Loucy (cell line): ENCODE measurements at regions not wholly inside any gene's neighbourhood (a gene's known extent, or its start where the extent isn't known, plus 50 kb on each side); places are given as distances from the start of the nearest gene placed in this dataset.

Experiments used
- H2AFZ ChIP-seq: fragments of 200-600 bp; sonication (generic); 2 replicates; pipeline ENCODE4 v1.6.0; 2016; ENCODE audit warnings: antibody characterized with exemption, mild to moderate bottlenecking, low read length, moderate library complexity
- H3F3A ChIP-seq: fragments of 200-600 bp; 2 replicates; pipeline ENCODE4 v1.6.0; 2016; ENCODE audit warnings: antibody characterized with exemption, low read depth, mild to moderate bottlenecking
- H3K27me3 ChIP-seq: fragments of 200-600 bp; sonication (generic); 2 replicates; pipeline ENCODE4 v1.6.1; 2014; ENCODE audit warnings: low read length, mild to moderate bottlenecking; ENCODE audit not compliant: insufficient read depth, poor library complexity, severe bottlenecking
- H3K36me3 ChIP-seq: fragments of 200-600 bp; sonication (generic); 2 replicates; pipeline ENCODE4 v1.6.1; 2016; ENCODE audit warnings: low read length; ENCODE audit not compliant: insufficient read depth
- H3K4me1 ChIP-seq: fragments of 200-600 bp; sonication (generic); 2 replicates; pipeline ENCODE4 v1.5.1; 2014; ENCODE audit warnings: low read length, mild to moderate bottlenecking; ENCODE audit not compliant: insufficient read depth, poor library complexity, severe bottlenecking
- H3K4me2 ChIP-seq: fragments of 200-600 bp; sonication (generic); 2 replicates; pipeline ENCODE4 v1.6.0; 2014; ENCODE audit warnings: antibody characterized with exemption, low read length, low read depth, mild to moderate bottlenecking; ENCODE audit not compliant: poor library complexity, severe bottlenecking
- H3K4me3 ChIP-seq: fragments of 200-600 bp; sonication (generic); 2 replicates; pipeline ENCODE4 v1.5.1; 2014; ENCODE audit warnings: low read length, mild to moderate bottlenecking, mixed read lengths; ENCODE audit not compliant: poor library complexity, severe bottlenecking
- H3K79me2 ChIP-seq: fragments of 200-600 bp; sonication (generic); 2 replicates; pipeline ENCODE4 v1.6.1; 2014; ENCODE audit warnings: low read length; ENCODE audit not compliant: insufficient read depth
- H3K9ac ChIP-seq: fragments of 200-600 bp; sonication (generic); 2 replicates; pipeline ENCODE4 v1.6.0; 2014; ENCODE audit warnings: mild to moderate bottlenecking, low read depth, low read length, moderate library complexity; ENCODE audit not compliant: poor library complexity, severe bottlenecking
- H3K9me2 ChIP-seq: fragments of 200-600 bp; sonication (generic); replicated peaks from 2 replicates; pipeline ENCODE4 v1.6.1; 2016; ENCODE audit warnings: low read depth, low read length, mixed read lengths
- H3K9me3 ChIP-seq: fragments of 200-600 bp; sonication (generic); 2 replicates; pipeline ENCODE4 v1.6.1; 2014; ENCODE audit warnings: mild to moderate bottlenecking, antibody characterized with exemption, low read length, low read depth; ENCODE audit not compliant: insufficient read depth
- H4K20me1 ChIP-seq: fragments of 200-600 bp; sonication (generic); 2 replicates; pipeline ENCODE4 v1.6.0; 2014; ENCODE audit warnings: antibody characterized with exemption, low read length, mild to moderate bottlenecking; ENCODE audit not compliant: insufficient read depth, poor library complexity, severe bottlenecking
- EZH2phosphoT487 ChIP-seq: fragments of 200-600 bp; IDR thresholded peaks from 2 replicates; pipeline ENCODE4 v1.6.1; 2018; ENCODE audit warnings: antibody characterized with exemption, mild to moderate bottlenecking, moderate library complexity, borderline replicate concordance
- TF ChIP-seq, protein P1 (sequence below): fragments of 200-600 bp; sonication (generic); conservative IDR thresholded peaks from 2 replicates; pipeline ENCODE4 v1.5.1; 2014; ENCODE audit warnings: mild to moderate bottlenecking, antibody characterized with exemption, low read length

DNA sequence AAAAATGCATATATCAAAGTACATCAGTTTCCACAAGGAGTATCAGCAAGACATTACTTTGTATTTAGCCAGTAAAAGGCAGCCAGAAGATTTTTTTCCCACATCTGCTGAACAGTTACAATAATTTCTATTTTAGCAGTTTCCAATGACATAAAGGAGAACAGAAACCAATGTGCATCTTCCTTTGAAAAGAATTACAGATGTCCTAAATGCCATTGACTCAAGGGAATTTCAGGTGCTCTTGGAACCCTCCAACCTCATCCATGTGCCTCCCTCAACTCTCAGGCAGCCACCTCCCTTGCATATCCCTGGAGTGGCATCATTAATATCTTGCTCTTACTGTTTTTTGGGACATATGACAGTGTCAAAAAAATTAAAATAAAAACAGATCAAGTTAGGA lies 62.2 kb upstream of the ST8SIA1 start:
- Histone ChIP-seq H3K36me3 (no peaks in the 10 kb centered on the region), H4K20me1 (no peaks in the 10 kb centered on the region), H3K9ac (peak overlapping the region; percentile 29), H3K4me2 (peak overlapping the region; percentile 76), H3F3A (peaks cover 16% of the 10 kb centered on the region), H3K9me3 (peaks cover 4% of the 10 kb centered on the region; the same call in 1 of the 2 replicates), H3K4me1 (peaks cover 31% of the 10 kb centered on the region), H3K79me2 (no peaks in the 10 kb centered on the region), H3K4me3 (peak overlapping the region; percentile 61), H3K9me2 (no peaks in the 10 kb centered on the region), H2AFZ (no peak overlapping the region), H3K27me3 (no peaks in the 10 kb centered on the region)
- TF ChIP-seq, protein P1, sequence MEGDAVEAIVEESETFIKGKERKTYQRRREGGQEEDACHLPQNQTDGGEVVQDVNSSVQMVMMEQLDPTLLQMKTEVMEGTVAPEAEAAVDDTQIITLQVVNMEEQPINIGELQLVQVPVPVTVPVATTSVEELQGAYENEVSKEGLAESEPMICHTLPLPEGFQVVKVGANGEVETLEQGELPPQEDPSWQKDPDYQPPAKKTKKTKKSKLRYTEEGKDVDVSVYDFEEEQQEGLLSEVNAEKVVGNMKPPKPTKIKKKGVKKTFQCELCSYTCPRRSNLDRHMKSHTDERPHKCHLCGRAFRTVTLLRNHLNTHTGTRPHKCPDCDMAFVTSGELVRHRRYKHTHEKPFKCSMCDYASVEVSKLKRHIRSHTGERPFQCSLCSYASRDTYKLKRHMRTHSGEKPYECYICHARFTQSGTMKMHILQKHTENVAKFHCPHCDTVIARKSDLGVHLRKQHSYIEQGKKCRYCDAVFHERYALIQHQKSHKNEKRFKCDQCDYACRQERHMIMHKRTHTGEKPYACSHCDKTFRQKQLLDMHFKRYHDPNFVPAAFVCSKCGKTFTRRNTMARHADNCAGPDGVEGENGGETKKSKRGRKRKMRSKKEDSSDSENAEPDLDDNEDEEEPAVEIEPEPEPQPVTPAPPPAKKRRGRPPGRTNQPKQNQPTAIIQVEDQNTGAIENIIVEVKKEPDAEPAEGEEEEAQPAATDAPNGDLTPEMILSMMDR: no peak
- no peak for TF ChIP-seq EZH2phosphoT487

DNA sequence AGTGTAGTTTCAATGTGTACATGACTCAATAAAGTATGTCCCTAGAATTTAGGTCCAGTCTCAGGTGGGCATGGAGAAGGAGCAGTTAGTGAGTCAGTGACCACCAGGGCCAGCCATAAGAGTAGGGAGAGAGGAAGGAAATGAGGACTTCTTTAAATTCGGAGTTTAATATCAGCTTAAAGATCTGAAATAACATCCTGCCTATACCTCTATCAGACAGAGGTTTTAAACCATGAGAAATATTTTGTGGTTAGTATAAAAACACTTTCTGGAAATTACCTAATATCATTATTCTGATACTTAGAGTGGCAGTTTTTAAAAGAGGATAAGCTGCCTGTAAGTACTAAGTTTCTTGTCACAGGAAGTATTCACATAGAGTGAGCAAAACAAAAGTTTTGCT lies 61.7 kb upstream of the ST8SIA1 start:
- peaks cover 16% of the 10 kb centered on the region for H3F3A ChIP-seq
- H3K4me3 ChIP-seq: peak overlapping the region; percentile 61
- H3K4me2 ChIP-seq: peak overlapping the region; percentile 76
- H3K9me2 ChIP-seq: no peaks in the 10 kb centered on the region
- no peak overlapping the region for H2AFZ ChIP-seq
- TF ChIP-seq, protein P1: no peak
- TF ChIP-seq EZH2phosphoT487: no peak
- no peaks in the 10 kb centered on the region for H4K20me1 ChIP-seq
- H3K9ac ChIP-seq: peak overlapping the region; percentile 29
- H3K27me3 ChIP-seq: no peaks in the 10 kb centered on the region
- H3K9me3 ChIP-seq: peaks cover 4% of the 10 kb centered on the region; the same call in 1 of the 2 replicates
- no peaks in the 10 kb centered on the region for H3K36me3 ChIP-seq
- H3K4me1 ChIP-seq: peaks cover 31% of the 10 kb centered on the region
- no peaks in the 10 kb centered on the region for H3K79me2 ChIP-seq

DNA sequence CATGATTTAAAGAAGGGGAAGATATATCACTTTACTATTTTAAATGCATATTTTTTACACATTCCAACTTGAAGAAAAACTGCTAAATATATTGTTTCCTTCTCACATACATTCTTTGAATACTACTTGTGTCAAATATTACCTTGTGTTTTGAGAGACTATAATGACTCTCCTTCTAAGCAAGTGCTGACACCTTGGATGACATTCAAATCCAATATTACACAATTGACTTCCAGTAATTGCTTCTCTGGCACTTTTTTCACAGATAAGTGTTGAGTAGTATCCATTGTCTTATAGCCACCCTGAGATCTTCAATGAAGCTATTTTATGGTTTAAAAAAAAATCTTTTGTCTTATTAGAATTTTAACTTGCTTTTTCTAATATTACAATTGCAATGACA lies 61.2 kb upstream of the ST8SIA1 start:
- no peaks in the 10 kb centered on the region for H4K20me1 ChIP-seq
- H3F3A ChIP-seq: peaks cover 16% of the 10 kb centered on the region
- TF ChIP-seq EZH2phosphoT487: no peak
- TF ChIP-seq, protein P1: no peak
- H3K79me2 ChIP-seq: no peaks in the 10 kb centered on the region
- no peak overlapping the region for H3K4me3 ChIP-seq
- H2AFZ ChIP-seq: no peak overlapping the region
- H3K27me3 ChIP-seq: no peaks in the 10 kb centered on the region
- no peak overlapping the region for H3K9ac ChIP-seq
- peaks cover 31% of the 10 kb centered on the region for H3K4me1 ChIP-seq
- H3K4me2 ChIP-seq: peak overlapping the region; percentile 76
- H3K9me2 ChIP-seq: no peaks in the 10 kb centered on the region
- no peaks in the 10 kb centered on the region for H3K36me3 ChIP-seq
- H3K9me3 ChIP-seq: peaks cover 4% of the 10 kb centered on the region; the same call in 1 of the 2 replicates
